ENCODE measurements at regions not wholly inside any gene's neighbourhood (a gene's known extent, or its start where the extent isn't known, plus 50 kb on each side); places are given as distances from the start of the nearest gene placed in this dataset.

DNA sequence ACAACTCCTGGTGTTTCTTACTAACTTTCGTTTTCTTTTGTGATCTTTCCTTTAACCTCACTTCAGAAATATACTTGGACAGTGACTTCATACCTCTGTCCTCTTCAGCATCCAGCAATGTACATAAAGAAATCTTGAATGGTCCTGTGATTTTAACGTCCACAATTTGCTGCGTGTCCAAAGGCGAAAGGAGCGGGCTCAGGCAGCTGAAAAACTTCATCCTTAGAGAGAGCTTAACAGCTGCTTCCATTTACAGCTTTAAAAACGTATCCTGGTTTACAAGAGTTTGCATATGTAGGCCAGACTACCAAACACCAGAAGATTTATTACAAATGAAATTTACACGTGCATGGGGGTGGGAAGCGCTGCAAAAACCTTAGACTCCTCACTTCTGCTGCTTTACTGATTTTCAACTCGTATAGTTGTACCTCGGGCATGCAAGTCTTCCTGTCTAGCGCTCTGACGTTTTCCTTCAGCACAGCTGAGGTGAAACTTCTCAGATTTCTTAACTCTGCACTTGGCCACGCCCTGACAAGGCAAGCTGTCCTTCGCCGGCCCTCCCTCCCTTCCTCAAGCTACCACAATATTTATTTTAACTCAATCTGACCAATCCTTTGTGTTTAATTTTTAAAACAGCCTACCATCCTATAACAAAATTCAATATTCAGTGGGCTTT, 406.4 kb downstream of the FAM47A start:
- TF ChIP-seq CTCF (optimal IDR thresholded peaks at IDR 0.05 in 1 of 3, IDR thresholded peaks at IDR 0.05 in 1 of 3, conservative IDR thresholded peaks at IDR 0.05 in 1 of 3; ENCODE audit: extremely low read depth in 1 of 3, insufficient read depth in 2 of 3, low read length in 3 of 3): no peak
- no peak for TF ChIP-seq EZH2 (IDR thresholded peaks at IDR 0.05; ENCODE audit: low read length)
